Lung (tissue), 11 donors: ENCODE measurements at regions not wholly inside any gene's neighbourhood (a gene's known extent, or its start where the extent isn't known, plus 50 kb on each side); places are given as distances from the start of the nearest gene placed in this dataset.

Experiments
- ATAC-seq: fragments of 200-7000 bp; cut with Tn5 transposase; one replicate; pipeline ENCODE4 v1.9.1; 2020; ENCODE audit warnings: moderate number of reproducible peaks; ENCODE audit not compliant: insufficient read depth, low FRiP score
- DNase-seq, 3 donors: peaks; one replicate each; pipeline ENCODE4 v3.0.0-alpha.2; 2013 to 2017
- H3K27ac ChIP-seq, 2 donors: one replicate each; pipeline ENCODE4 v1.5.1; 2013; ENCODE audit warnings: mild to moderate bottlenecking in 2 of 2, moderate library complexity in 2 of 2, control low read depth in 1 of 2, inconsistent platforms in 1 of 2, low read depth in 1 of 2, low read length in 1 of 2
- H3K27me3 ChIP-seq, 3 donors: one replicate each; pipeline ENCODE4 v1.5.1; 2013; ENCODE audit warnings: low read length in 2 of 3; ENCODE audit not compliant: control insufficient read depth in 3 of 3, insufficient read depth in 3 of 3
- H3K36me3 ChIP-seq, 4 donors: one replicate each; pipeline ENCODE4 v1.5.1; 2013; ENCODE audit warnings: low read length in 4 of 4, mild to moderate bottlenecking in 1 of 4, moderate library complexity in 1 of 4; ENCODE audit not compliant: control insufficient read depth in 4 of 4, insufficient read depth in 4 of 4
- H3K4me1 ChIP-seq, 5 donors: one replicate each; pipeline ENCODE4 v1.5.1; 2013; ENCODE audit warnings: low read length in 5 of 5, mild to moderate bottlenecking in 2 of 5, moderate library complexity in 1 of 5; ENCODE audit not compliant: control insufficient read depth in 5 of 5, insufficient read depth in 5 of 5
- H3K4me3 ChIP-seq: one replicate; pipeline ENCODE4 v1.5.1; 2013; ENCODE audit warnings: mild to moderate bottlenecking, control low read depth, moderate library complexity
- H3K9ac ChIP-seq, 2 donors: one replicate each; pipeline ENCODE4 v1.5.1; 2013; ENCODE audit warnings: low read length in 2 of 2, control low read depth in 1 of 2; ENCODE audit not compliant: insufficient read depth in 1 of 2
- H3K9me3 ChIP-seq, 4 donors: one replicate each; pipeline ENCODE4 v1.5.1; 2013; ENCODE audit warnings: low read length in 3 of 4, mild to moderate bottlenecking in 1 of 4, moderate library complexity in 1 of 4; ENCODE audit not compliant: control insufficient read depth in 4 of 4, insufficient read depth in 3 of 4
- WGBS, 2 donors: extraction: QIAGEN DNeasy Blood & Tissue Kit; methylation state at CpG; one replicate each; pipeline ENCODE4 v1.1.7; 2013; 5-methylcytosine and 5-hydroxymethylcytosine counted together
- TF ChIP-seq, protein P1 (sequence below): IDR thresholded peaks from 2 replicates; pipeline ENCODE4 v1.5.1; 2012; ENCODE audit warnings: mild to moderate bottlenecking; ENCODE audit errors: control extremely low read depth, extremely low read depth
- donor health status: control.
- donor health status: control.
- donor health status: Bipolar disorder and iron deficiency.
- donor health status: healthy.
- donor health status: DM: yes; HTN: yes; CAD: no.

DNA sequence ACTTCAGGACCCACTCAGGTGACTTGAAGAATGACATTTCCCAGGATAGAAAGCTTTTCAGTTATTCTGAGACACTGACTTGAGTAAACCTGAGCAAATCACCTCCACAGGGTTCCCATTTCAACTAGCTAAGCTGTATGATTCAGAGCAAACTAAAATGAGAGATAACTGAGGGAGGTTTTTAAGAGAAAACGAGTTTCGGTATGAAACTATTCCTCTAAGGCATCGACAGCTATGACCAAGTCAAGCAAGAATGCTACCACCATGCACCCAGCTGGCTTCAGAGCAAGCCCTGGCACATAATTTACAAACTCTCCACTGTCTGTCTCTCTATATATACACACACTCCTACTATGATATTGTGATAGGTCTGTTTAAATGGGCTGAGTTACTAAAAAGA, 75.4 kb downstream of the PERP start:
- 83 to 86% methylated on average over 3 of the region's 3 CpGs for WGBS, 2 donors
- Histone ChIP-seq H3K27ac (no peak overlapping the region), H3K27me3 (no peaks in the 10 kb centered on the region), H3K36me3 (no peaks in the 10 kb centered on the region), H3K4me3 (no peak overlapping the region), H3K4me1 (no peaks in the 10 kb centered on the region), H3K9ac (no peak overlapping the region), H3K9me3 (peaks cover 0 to 2% (median 0%) of the 10 kb centered on the region in 4 donors)
- ATAC-seq (no peak), DNase-seq (no peak)
- TF ChIP-seq, protein P1, sequence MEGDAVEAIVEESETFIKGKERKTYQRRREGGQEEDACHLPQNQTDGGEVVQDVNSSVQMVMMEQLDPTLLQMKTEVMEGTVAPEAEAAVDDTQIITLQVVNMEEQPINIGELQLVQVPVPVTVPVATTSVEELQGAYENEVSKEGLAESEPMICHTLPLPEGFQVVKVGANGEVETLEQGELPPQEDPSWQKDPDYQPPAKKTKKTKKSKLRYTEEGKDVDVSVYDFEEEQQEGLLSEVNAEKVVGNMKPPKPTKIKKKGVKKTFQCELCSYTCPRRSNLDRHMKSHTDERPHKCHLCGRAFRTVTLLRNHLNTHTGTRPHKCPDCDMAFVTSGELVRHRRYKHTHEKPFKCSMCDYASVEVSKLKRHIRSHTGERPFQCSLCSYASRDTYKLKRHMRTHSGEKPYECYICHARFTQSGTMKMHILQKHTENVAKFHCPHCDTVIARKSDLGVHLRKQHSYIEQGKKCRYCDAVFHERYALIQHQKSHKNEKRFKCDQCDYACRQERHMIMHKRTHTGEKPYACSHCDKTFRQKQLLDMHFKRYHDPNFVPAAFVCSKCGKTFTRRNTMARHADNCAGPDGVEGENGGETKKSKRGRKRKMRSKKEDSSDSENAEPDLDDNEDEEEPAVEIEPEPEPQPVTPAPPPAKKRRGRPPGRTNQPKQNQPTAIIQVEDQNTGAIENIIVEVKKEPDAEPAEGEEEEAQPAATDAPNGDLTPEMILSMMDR = no peak

- Histone ChIP-seq H3K4me3 (no peak overlapping the region), H3K27ac (no peak overlapping the region), H3K9me3 (peaks cover 0 to 2% (median 0%) of the 10 kb centered on the region in 4 donors), H3K4me1 (no peaks in the 10 kb centered on the region), H3K36me3 (no peaks in the 10 kb centered on the region), H3K9ac (no peak overlapping the region), H3K27me3 (no peaks in the 10 kb centered on the region)
- ATAC-seq (no peak), DNase-seq (no peak)
- WGBS, 2 donors = 95 to 97% methylated on average over 3 of the region's 3 CpGs
- TF ChIP-seq, protein P1 = no peak
These were observed 74.6 kb downstream of the PERP start for GRCh38 chr6:138032571-138032970.

- no peak overlapping the region for H3K4me3 ChIP-seq
- H3K36me3 ChIP-seq = no peaks in the 10 kb centered on the region
- DNase-seq (no peak), ATAC-seq (no peak)
- 79 to 86% methylated on average over 3 of the region's 3 CpGs for WGBS, 2 donors
- TF ChIP-seq, protein P1 = no peak
- no peaks in the 10 kb centered on the region for H3K4me1 ChIP-seq
- H3K9me3 ChIP-seq = peaks cover 0 to 2% (median 0%) of the 10 kb centered on the region in 4 donors
- no peaks in the 10 kb centered on the region for H3K27me3 ChIP-seq
- H3K9ac ChIP-seq = no peak overlapping the region
- no peak overlapping the region for H3K27ac ChIP-seq
These were observed 73.0 kb downstream of the PERP start for GRCh38 chr6:138034229-138034628.

- H3K27ac ChIP-seq = no peak overlapping the region
- TF ChIP-seq, protein P1 = no peak
- DNase-seq = no peak
- H3K9ac ChIP-seq = no peak overlapping the region
- no peaks in the 10 kb centered on the region for H3K27me3 ChIP-seq
- WGBS, 2 donors = 84 to 93% methylated on average over 5 of the region's 5 CpGs
- no peaks in the 10 kb centered on the region for H3K4me1 ChIP-seq
- H3K9me3 ChIP-seq = peaks cover 0 to 2% (median 0%) of the 10 kb centered on the region in 4 donors
- no peak overlapping the region for H3K4me3 ChIP-seq
- H3K36me3 ChIP-seq = no peaks in the 10 kb centered on the region
- no peak for ATAC-seq
These were observed 72.1 kb downstream of the PERP start for GRCh38 chr6:138035070-138035469.
